OCI-LY3 (cell line): ENCODE measurements at regions not wholly inside any gene's neighbourhood (a gene's known extent, or its start where the extent isn't known, plus 50 kb on each side); places are given as distances from the start of the nearest gene placed in this dataset.

Experiments
- EZH2phosphoT487 ChIP-seq: fragments of 200-600 bp; shearing (Covaris generic); IDR thresholded peaks from 2 replicates; pipeline ENCODE4 v1.6.1; 2018; ENCODE audit warnings: antibody characterized with exemption, mixed run types, low read depth
- TF ChIP-seq, protein P1 (sequence below): fragments of 200-600, 300-600 bp; sonication (generic); IDR thresholded peaks from 2 replicates; pipeline ENCODE4 v1.5.1; 2014; ENCODE audit warnings: antibody characterized with exemption, low read length, low read depth

GRCh38 chr6:27095914-27096313 lies 151.6 kb upstream of the PRSS16 start:
- TF ChIP-seq, protein P1, sequence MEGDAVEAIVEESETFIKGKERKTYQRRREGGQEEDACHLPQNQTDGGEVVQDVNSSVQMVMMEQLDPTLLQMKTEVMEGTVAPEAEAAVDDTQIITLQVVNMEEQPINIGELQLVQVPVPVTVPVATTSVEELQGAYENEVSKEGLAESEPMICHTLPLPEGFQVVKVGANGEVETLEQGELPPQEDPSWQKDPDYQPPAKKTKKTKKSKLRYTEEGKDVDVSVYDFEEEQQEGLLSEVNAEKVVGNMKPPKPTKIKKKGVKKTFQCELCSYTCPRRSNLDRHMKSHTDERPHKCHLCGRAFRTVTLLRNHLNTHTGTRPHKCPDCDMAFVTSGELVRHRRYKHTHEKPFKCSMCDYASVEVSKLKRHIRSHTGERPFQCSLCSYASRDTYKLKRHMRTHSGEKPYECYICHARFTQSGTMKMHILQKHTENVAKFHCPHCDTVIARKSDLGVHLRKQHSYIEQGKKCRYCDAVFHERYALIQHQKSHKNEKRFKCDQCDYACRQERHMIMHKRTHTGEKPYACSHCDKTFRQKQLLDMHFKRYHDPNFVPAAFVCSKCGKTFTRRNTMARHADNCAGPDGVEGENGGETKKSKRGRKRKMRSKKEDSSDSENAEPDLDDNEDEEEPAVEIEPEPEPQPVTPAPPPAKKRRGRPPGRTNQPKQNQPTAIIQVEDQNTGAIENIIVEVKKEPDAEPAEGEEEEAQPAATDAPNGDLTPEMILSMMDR = no peak
- no peak for TF ChIP-seq EZH2phosphoT487
